GM18511 (cell line): ENCODE measurements at regions not wholly inside any gene's neighbourhood (a gene's known extent, or its start where the extent isn't known, plus 50 kb on each side); places are given as distances from the start of the nearest gene placed in this dataset.

ENCODE experiments used
- ATAC-seq: cut with Tn5 transposase; IDR thresholded peaks from one replicate; pipeline ENCODE4 v1.9.1; 2021; ENCODE audit warnings: mild to moderate bottlenecking, moderate library complexity; ENCODE audit not compliant: unreplicated experiment

DNA sequence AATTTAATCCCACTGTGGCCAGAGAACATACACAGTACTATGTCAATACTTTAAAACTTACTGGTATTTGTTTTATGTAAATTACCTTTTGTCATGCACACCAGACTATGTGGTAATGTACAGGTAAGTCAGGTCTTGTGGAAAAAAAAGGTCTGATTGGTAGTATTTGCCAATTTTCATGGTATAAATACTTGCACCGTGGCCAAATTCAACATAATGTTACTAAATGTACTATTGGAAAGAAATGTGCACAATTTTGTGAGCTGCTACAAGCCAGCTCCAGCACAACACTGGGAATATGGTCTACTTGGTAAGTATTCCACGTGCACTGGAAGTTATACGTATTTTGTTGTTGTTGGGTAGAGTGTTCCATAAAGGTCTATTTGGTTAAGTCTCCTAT, 392.5 kb downstream of the RPS24 start:
- ATAC-seq, result no peak

DNA sequence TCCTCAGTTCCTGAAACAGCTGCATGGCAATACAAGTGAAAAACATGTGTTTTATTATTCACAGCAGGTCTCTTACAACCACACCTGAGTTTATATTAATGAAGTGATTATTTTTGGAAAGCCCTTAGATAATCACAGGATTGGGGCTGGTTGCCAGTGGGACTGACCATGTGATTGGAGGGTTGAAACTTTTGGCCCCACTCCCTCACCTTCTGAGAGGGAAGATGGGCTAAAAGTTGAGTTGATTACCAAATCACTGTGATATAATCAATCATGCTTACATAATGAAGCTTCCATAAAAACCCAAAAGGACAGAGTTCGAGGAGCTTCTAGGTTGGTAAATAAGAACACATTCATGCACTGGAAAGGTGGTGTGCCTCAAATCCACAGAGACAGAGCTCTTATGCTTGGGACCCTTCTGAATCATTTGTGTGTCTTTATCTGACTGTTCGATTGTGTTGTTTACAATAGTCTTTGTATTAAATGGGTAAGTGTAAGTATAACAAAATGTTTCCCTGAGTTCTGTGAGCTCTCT, 393.9 kb downstream of the RPS24 start:
- ATAC-seq, result no peak

DNA sequence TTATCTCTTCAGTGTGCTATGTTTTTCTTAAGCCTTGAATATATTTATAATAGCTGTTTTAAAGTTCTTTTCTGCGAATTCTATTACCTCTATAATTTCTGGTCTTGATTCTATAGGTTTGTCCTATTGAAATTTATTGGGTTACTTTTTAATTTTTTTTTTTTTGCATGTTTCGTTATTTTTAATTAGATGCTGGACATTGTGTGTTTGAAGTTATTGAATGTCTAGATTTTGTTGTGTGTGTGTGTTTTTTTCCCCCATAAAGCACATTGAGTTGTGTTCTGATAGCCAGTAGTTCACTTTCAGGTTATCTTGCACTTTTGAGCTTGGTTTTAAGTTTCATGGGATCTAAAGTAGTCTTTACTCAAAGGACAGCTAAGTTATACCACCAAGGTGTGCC, 394.9 kb downstream of the RPS24 start:
- no peak for ATAC-seq

DNA sequence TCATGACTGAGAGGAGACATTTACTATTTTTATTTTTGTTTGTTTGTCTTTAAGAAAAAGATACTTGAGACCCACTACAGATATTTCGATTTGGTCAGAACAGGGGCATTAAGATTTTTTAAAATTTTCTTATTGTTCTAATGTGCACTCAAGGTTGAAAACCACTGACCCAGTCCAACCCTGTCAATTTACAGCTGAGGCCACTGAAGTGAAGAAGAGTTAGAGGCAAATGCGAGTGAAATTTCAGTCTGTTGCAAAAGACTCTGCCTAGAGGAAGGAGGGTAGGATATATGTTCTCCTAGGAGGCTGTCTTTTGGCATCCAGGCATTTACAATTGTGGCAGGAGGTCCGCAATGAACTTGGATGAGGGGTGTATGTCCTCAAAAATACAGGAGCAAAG, 396.3 kb downstream of the RPS24 start:
- ATAC-seq, result no peak

DNA sequence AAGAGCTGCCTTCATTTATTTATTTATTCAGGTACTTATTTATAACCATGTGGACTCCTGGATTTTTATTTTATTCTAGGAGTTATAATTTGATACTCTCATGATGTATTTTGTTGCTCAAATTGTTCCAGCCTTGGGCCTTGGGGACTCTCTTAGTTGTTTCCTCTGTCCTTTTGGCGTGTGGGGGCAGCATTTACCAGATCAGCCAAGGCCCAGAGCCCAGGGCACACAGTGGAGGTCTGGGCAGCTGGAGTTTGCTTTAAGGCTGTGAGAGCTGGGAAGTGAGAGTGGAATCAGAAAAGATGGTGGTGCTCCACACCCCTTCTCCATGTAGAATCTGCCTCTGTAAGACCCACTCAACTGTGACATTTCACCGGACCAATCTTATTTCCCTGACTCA, 398.9 kb downstream of the RPS24 start:
- no peak for ATAC-seq

DNA sequence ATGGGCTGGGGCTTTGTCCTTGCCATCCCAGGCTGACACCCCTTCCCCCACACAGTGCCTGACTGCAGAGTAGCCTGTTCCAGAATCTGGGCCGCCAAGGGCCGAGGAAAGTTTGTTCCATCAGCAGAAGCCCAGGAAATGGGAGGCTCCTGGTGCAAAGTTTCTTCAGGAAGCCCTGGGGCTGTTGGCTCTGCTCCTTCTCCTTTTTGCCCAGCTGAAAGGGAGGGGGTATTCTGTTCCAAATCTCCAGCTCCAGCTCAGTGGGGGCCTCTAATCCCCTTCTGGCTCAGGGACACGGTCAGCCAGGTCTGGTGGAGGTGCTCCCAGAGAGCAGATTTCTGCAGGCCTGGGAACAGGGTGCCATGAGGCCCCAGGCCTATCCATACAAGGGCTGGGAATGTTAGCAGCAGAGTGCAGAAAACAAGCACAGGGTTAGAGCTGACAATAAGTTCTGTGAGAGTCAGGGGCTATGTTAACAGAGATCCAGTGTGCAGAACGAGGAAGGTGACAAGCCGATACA, 399.5 kb downstream of the RPS24 start:
- ATAC-seq, result no peak

DNA sequence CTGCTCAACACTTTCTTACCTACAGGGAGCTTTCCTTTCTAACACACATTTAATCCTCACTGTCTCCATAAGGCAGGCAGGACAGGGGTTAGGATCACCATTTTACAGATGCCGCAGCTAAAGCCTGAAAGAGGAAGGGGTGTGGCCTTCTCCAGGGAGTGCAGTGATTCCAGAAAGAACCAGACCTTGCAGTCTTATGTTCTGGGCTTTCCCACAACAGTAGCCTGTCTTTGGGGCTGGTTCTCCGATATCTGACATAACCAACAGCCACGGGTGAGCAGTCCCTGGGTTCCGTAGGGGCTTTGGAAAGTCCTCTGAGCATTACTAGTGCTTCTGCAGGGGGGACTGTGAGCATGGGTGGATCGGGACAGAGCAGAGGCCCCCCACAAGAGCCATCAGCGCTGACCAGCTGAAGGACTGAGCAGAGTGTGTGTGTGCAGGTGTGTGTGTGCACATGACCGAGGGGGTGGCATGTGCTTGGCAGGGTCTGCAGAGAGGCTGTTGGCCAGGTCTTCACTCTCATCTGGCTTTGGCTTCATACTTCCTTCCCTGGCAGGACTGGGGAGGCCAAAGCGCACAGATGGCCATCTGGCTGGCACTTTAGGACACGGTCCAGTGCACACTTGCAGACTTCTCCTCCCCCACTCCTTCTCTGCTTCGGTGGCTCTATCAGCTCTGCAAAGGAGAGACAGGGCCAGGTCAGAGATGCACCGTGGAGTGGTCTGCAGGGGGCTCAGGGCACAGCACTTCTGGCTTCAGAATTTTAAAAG, 400.3 kb downstream of the RPS24 start:
- ATAC-seq, result no peak

DNA sequence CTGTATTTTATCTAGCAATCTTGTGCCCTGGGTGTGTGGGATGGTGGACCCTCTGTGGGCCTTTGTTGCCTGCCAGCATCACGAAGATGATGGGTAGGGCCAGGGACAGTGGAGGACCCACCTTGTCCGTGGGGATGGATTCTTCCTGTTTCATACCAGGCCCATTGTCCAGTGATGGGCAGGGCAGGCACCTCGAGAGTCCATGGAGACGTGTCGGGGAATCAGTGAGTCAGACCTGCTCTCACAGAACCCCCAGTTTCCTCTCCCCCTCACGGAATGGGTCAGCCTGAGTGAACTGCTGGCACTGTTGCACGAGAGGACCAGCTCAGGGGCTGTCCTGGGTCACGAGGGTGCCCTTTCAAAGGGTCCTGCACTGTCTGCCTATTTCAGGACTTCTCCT, 401.2 kb downstream of the RPS24 start:
- no peak for ATAC-seq

DNA sequence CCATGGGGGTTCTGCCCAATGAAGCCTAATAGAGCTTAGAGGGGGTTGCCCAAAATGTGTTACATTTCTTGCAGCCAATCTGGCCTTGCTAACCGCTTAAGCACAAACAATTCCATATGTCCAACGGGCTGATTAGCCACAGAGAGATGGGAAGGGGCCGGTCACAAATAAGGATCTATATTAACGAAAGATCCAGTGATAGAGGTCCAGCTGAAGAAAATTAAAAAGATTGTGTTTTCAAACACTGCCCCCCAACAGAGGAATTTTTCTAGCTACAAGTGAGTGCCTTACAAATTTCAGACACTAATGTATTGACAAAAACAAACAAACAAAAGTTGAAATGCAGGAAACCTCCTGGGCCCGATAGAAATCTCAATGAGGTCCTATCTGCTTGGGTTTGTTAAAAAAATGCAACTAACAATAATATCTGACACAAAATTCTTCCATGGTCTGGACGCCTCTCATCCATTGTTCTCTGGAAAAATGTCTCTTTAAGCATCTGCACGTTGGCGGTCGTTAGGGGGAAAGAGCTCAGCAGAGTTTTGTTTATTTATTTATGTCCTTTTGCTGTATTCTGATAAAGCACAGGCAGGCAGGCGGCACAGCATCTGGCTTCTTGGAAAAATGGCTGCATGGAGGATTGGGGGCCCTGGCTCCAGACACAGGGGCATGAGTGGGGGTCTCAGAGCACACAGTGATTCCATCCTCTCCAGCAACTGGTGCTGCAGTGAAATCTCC, 402.0 kb downstream of the RPS24 start:
- ATAC-seq, result no peak

DNA sequence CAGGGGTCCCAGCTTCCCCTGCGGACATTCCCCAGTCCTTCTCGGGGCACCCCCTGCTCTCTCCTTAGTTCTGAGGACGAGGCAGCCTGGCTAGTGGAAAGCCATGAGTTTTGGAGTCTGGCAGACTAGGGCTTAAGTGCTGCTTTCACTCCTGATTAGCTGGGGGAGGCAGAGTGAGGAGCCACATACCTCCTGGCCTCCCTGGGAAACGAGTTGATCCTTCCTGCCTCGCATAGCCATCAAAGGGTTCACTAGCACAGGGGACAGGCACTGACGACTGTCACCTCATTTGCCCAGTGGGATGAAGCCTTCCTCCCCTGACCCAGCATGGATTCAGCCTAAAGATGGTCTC, 402.5 kb downstream of the RPS24 start:
- no peak for ATAC-seq

DNA sequence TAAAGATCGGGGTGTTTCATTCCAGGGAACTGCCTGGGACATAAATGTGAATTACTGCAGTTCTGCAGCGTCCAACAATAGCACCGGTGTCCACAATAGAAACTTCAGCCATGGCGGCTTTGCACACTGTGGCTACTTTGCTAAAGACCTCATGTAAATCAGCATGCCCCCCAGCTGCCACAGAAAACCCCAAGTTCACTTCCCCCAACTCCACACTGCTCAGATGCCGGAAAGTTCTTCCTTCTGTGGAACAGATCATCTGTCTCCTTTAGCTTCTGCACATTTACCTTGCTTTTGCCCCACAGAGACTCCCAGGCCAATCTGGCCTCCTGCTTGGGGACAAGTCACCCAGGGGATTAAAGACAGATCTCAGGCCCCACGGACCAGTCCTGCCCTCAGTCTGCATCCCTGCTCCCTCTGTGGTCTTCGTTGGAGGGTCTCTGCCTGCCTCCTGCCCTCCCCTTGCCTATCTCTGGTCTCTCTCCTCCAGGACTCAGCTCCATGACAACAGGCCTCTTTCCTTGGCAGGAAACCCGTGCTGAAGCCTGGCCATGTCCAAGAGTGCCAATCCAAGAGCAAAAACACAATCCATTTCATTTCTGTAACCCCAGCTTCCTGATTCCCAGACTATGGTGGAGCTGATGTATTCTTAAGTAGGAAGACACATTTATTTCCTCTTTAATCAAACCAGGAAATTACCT, 403.2 kb downstream of the RPS24 start:
- ATAC-seq, result no peak

DNA sequence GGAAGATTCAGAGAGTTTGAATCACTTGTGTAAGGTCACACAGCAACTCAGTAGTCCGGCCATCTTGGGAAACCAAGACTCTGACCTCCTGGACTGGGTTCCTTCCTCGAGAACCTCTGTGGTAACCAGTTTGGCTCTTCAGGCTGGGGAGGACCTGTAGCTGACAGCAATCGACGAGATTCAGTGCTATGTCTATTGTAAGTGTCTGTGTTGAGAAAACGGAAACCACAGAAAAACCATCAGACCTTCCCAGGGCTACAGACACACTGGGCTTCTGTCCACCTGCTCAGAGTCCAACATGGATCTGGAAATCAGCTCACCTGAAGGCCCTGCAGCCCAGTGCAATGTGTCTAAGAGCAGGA, 403.7 kb downstream of the RPS24 start:
- ATAC-seq, result no peak

DNA sequence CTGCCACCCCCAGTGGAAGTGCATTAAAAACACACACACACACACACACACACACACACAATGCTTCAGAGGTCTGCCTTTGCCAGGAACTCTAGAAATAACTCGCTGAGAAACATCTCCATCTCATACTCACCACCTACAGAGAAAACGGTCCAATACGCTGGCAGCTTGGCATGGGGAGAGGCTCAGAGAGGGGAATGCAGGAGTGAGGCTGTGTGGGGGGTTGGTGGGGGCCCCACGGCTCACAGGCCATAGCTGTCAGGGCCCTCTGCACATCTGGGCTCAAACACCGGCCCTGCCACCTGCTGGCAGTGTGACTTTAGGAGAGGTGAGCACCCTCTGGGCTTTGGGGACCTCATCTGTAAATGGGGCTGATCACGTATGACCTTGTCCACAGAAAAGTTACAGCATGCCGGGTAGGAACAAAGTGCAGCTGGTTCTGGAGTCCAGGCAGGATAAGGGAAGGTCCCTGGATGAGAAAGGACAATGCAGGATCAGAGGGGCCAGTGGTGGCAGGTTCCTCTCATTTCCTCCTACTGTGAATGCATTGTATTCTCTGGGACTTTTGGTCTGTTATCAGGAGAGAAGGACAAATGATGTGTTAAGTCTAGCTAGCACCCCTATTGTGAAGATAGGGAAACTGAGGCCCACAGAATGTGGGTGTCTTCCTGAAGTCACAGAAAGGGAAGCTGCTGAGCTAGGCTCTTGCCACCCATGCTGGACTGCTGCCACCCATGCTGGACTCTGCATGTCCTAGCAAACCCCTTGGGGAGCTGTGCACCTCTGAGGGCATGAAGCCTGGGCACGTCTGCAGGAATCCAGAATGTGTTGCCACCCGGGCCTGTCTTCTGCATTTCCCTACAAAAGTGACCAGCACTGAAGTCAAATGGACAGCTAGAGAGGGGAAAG, 404.6 kb downstream of the RPS24 start:
- ATAC-seq, result no peak

DNA sequence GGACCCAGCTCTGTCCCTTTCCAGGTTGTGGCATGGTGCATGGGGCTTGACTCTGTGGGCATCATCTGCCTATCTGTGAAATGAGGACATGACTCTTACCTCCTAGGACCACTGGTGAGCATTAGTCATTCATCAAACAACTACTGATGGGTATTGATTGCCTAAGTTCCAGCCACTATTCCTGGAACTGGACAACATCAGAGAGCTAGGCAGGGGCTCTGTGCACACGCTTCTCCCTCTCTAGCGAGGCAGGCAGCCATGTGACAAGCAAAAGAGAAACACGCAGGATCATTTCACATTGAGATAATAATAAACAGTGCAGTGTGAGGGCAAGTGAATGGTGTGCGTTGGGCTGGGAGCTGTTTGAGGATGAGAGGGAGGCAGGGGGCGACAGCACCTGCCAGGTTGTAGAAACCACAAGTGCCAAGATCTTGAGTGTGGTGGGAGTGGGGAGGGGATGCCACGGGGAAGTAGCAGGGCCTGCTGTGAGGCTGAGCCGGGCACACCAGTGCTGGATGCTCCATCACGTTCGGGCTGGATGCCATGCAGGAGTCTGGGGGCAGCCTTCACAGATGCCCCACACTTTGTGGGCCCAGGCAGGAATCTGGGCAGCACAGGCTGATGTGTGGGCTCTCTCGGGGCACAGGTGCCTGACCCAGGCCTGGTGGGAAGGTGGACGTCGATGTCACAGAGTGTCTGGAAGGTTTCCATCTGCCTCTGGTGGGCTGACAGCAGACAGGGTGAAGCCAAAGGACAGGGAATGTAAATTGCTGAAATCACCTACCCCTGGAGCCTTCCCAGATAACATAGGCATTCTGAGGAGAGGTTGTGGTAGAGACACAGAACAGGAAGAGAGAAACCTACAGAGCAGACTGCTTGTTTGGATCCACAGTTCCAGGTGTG, 405.5 kb downstream of the RPS24 start:
- ATAC-seq, result no peak

DNA sequence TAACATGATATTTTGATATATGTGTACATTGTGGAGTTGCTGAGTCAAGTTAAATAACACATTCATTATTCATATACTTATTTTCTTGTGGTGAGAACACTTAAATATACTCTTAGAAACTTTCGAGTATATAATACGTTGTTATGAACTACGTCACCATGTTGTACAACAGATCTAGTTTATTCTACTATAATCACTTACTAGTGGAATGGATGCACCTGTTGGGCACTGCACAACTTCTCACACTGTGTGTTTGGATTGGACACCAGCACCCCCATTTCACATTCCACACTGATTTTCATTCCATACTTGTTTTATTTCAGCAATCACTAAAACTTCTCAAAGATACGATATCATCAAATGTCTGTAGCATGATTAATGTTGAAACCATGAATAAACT, 407.3 kb downstream of the RPS24 start:
- ATAC-seq, result no peak

DNA sequence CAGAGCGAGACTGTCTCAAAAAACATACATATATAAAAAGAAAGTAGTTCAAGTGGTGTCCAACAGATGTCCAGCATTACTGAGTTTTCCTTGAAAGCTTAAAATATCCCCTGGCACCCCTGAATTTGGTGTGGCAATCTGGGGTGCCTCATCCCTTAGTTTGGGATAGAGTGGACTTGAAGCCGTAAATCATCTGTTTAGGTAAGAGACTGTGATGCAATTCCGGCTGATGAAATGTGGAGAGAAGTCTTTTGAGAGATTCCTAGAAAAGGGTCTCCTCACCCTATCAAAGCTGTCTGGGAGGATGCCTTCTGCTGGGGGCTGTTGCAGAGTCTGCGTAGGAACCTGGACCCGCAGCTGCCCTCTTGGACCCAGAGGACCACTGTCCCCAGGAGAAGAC, 408.0 kb downstream of the RPS24 start:
- ATAC-seq, result no peak

DNA sequence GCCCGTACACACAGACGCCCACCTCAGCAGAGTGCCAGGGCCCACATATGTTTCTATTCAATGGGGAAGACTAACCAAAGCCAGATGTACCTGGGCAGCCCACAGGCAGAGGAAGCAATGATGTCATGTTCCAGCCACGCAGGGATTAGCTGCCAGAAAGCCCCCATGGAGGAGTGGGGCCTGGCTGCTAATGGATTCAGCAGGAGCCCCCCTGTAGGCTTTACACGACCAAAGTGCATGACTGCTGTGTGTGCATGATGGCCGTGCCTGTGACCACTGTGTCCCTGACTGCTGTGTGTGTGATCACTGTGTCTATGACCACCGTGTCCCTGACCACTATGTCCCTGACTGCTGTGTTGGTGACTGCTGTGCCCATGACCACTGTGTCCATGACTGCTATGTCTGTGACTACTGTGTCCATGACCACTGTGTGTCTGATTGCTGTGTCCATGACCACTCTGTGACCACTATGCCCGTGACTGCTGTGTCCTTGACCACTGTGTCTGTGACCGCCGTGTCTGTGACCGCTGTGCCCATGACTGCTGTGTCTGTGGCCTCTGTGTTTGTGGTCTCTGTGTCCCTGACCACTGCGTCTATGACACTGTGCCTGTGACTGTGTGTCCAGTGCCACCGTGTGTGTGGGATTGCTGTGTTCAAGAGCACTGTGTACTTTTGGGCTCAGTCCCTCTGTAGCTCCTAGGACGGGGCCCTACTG, 409.3 kb downstream of the RPS24 start:
- ATAC-seq, result no peak

DNA sequence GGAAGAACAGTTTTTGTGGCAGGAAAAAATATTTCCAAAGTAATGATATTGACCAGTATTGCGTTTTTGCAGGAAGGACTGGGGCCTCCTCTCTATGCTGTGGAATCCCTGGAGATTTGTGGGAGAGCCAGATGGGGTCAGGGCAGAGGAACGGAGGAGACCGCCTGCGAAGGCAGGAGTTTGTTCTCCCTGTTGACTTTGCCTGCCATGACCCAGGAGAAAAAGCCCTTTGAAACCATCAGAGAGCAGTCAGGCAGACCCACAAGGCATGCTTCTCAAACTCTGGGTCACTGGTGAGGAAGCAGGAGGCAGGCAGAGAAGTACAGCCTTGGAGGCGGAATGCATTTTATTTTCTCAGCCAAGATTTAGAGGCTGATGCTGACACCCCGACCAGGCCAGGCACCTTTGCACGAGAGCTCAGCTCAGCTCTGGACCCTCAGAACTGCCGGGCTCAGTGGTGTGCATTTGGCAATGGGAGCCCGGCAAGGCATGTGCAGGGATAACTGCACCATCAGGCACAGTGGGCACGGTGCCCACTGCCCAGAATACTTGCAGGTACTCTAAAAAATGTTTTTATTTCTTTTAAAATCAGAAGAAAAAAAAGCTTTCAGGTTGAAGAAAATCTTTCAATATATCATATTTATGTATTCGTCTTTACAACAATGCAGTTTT, 410.4 kb downstream of the RPS24 start:
- ATAC-seq, result no peak
